Breast epithelium (tissue), 3 donors: ENCODE measurements at regions not wholly inside any gene's neighbourhood (a gene's known extent, or its start where the extent isn't known, plus 50 kb on each side); places are given as distances from the start of the nearest gene placed in this dataset.
"Not testable (repeated sequence)": the region's sequence is repeated elsewhere in the genome, so short reads cannot be mapped to it uniquely, and the experiment has no call there.

Source experiments
- POLR2A ChIP-seq: fragments of 450-650 bp; IDR thresholded peaks from one replicate; pipeline ENCODE4 v1.6.1; 2016; ENCODE audit warnings: antibody characterized with exemption, mild to moderate bottlenecking, moderate library complexity
- TF ChIP-seq, protein P1 (sequence below), 3 donors: fragments of 450-650 bp; IDR thresholded peaks; one replicate each; pipeline ENCODE4 v1.5.1; 2016 to 2017; ENCODE audit warnings: antibody characterized with exemption in 3 of 3, mild to moderate bottlenecking in 3 of 3, moderate library complexity in 3 of 3

GRCh38 chr7:79594671-79595070 is 141.2 kb upstream of the MAGI2 start:
- not testable (repeated sequence) for TF ChIP-seq POLR2A
- TF ChIP-seq, protein P1, sequence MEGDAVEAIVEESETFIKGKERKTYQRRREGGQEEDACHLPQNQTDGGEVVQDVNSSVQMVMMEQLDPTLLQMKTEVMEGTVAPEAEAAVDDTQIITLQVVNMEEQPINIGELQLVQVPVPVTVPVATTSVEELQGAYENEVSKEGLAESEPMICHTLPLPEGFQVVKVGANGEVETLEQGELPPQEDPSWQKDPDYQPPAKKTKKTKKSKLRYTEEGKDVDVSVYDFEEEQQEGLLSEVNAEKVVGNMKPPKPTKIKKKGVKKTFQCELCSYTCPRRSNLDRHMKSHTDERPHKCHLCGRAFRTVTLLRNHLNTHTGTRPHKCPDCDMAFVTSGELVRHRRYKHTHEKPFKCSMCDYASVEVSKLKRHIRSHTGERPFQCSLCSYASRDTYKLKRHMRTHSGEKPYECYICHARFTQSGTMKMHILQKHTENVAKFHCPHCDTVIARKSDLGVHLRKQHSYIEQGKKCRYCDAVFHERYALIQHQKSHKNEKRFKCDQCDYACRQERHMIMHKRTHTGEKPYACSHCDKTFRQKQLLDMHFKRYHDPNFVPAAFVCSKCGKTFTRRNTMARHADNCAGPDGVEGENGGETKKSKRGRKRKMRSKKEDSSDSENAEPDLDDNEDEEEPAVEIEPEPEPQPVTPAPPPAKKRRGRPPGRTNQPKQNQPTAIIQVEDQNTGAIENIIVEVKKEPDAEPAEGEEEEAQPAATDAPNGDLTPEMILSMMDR (IDR thresholded peaks at IDR 0.05) = not testable (repeated sequence)
